ENCODE measurements at regions not wholly inside any gene's neighbourhood (a gene's known extent, or its start where the extent isn't known, plus 50 kb on each side); places are given as distances from the start of the nearest gene placed in this dataset.

GRCh38 chr1:106456832-106457231, 599.6 kb upstream of the PRMT6 start:
- Histone ChIP-seq H3K9ac (ENCODE audit: low read length) (no peak overlapping the region), H3K9me3 (ENCODE audit: low read length) (no peaks in the 10 kb centered on the region), H3K36me3 (ENCODE audit: insufficient read depth, low read length) (no peaks in the 10 kb centered on the region), H3K27ac (ENCODE audit: low read depth, low read length) (no peak overlapping the region), H3K4me1 (ENCODE audit: insufficient read depth, low read length) (no peaks in the 10 kb centered on the region), H3K4me3 (ENCODE audit: low read depth in 1 of 2, low read length in 2 of 2) (no peak overlapping the region), H3K27me3 (ENCODE audit: control insufficient read depth in 1 of 2, insufficient read depth in 2 of 2, low read length in 2 of 2) (no peaks in the 10 kb centered on the region)

- Histone ChIP-seq H3K9me3 (ENCODE audit: low read length) (no peaks in the 10 kb centered on the region), H3K4me1 (ENCODE audit: insufficient read depth, low read length) (no peaks in the 10 kb centered on the region), H3K9ac (ENCODE audit: low read length) (no peak overlapping the region), H3K27me3 (ENCODE audit: control insufficient read depth in 1 of 2, insufficient read depth in 2 of 2, low read length in 2 of 2) (no peaks in the 10 kb centered on the region), H3K36me3 (ENCODE audit: insufficient read depth, low read length) (no peaks in the 10 kb centered on the region), H3K27ac (ENCODE audit: low read depth, low read length) (no peak overlapping the region), H3K4me3 (ENCODE audit: low read depth in 1 of 2, low read length in 2 of 2) (no peak overlapping the region)
Observed at GRCh38 chr1:106457368-106457767, 599.1 kb upstream of the PRMT6 start.

GRCh38 chr1:106458866-106459265, 597.6 kb upstream of the PRMT6 start:
- Histone ChIP-seq H3K4me1 (ENCODE audit: insufficient read depth, low read length) (no peaks in the 10 kb centered on the region), H3K9ac (ENCODE audit: low read length) (no peak overlapping the region), H3K27ac (ENCODE audit: low read depth, low read length) (no peak overlapping the region), H3K9me3 (ENCODE audit: low read length) (no peaks in the 10 kb centered on the region), H3K36me3 (ENCODE audit: insufficient read depth, low read length) (no peaks in the 10 kb centered on the region), H3K4me3 (ENCODE audit: low read depth in 1 of 2, low read length in 2 of 2) (no peak overlapping the region), H3K27me3 (ENCODE audit: control insufficient read depth in 1 of 2, insufficient read depth in 2 of 2, low read length in 2 of 2) (no peaks in the 10 kb centered on the region)

- H3K9me3 ChIP-seq (ENCODE audit: low read length), result no peaks in the 10 kb centered on the region
- no peak overlapping the region for H3K27ac ChIP-seq (ENCODE audit: low read depth, low read length)
- H3K4me3 ChIP-seq (ENCODE audit: low read depth in 1 of 2, low read length in 2 of 2), result no peak overlapping the region
- no peaks in the 10 kb centered on the region for H3K4me1 ChIP-seq (ENCODE audit: insufficient read depth, low read length)
- no peaks in the 10 kb centered on the region for H3K36me3 ChIP-seq (ENCODE audit: insufficient read depth, low read length)
- no peak overlapping the region for H3K9ac ChIP-seq (ENCODE audit: low read length)
- no peaks in the 10 kb centered on the region for H3K27me3 ChIP-seq (ENCODE audit: control insufficient read depth in 1 of 2, insufficient read depth in 2 of 2, low read length in 2 of 2)
Observed at GRCh38 chr1:106459418-106459817, 597.1 kb upstream of the PRMT6 start.

GRCh38 chr1:106465666-106466065, 590.8 kb upstream of the PRMT6 start:
- Histone ChIP-seq H3K27me3 (ENCODE audit: control insufficient read depth in 1 of 2, insufficient read depth in 2 of 2, low read length in 2 of 2) (no peaks in the 10 kb centered on the region), H3K27ac (ENCODE audit: low read depth, low read length) (no peak overlapping the region), H3K4me3 (ENCODE audit: low read depth in 1 of 2, low read length in 2 of 2) (no peak overlapping the region), H3K9ac (ENCODE audit: low read length) (no peak overlapping the region), H3K36me3 (ENCODE audit: insufficient read depth, low read length) (no peaks in the 10 kb centered on the region), H3K9me3 (ENCODE audit: low read length) (no peaks in the 10 kb centered on the region), H3K4me1 (ENCODE audit: insufficient read depth, low read length) (no peaks in the 10 kb centered on the region)

- no peaks in the 10 kb centered on the region for H3K9me3 ChIP-seq (ENCODE audit: low read length)
- H3K27ac ChIP-seq (ENCODE audit: low read depth, low read length), result no peak overlapping the region
- H3K4me1 ChIP-seq (ENCODE audit: insufficient read depth, low read length), result no peaks in the 10 kb centered on the region
- no peaks in the 10 kb centered on the region for H3K36me3 ChIP-seq (ENCODE audit: insufficient read depth, low read length)
- no peak overlapping the region for H3K9ac ChIP-seq (ENCODE audit: low read length)
- no peaks in the 10 kb centered on the region for H3K27me3 ChIP-seq (ENCODE audit: control insufficient read depth in 1 of 2, insufficient read depth in 2 of 2, low read length in 2 of 2)
- no peak overlapping the region for H3K4me3 ChIP-seq (ENCODE audit: low read depth in 1 of 2, low read length in 2 of 2)
Observed at GRCh38 chr1:106480629-106481028, 575.8 kb upstream of the PRMT6 start.

GRCh38 chr1:106492880-106493279, 563.6 kb upstream of the PRMT6 start:
- Histone ChIP-seq H3K9me3 (ENCODE audit: low read length) (no peaks in the 10 kb centered on the region), H3K36me3 (ENCODE audit: insufficient read depth, low read length) (no peaks in the 10 kb centered on the region), H3K4me3 (ENCODE audit: low read depth in 1 of 2, low read length in 2 of 2) (no peak overlapping the region), H3K9ac (ENCODE audit: low read length) (no peak overlapping the region), H3K27me3 (ENCODE audit: control insufficient read depth in 1 of 2, insufficient read depth in 2 of 2, low read length in 2 of 2) (no peaks in the 10 kb centered on the region), H3K27ac (ENCODE audit: low read depth, low read length) (no peak overlapping the region), H3K4me1 (ENCODE audit: insufficient read depth, low read length) (no peaks in the 10 kb centered on the region)

- Histone ChIP-seq H3K27ac (ENCODE audit: low read depth, low read length) (no peak overlapping the region), H3K4me1 (ENCODE audit: insufficient read depth, low read length) (no peaks in the 10 kb centered on the region), H3K9me3 (ENCODE audit: low read length) (no peaks in the 10 kb centered on the region), H3K4me3 (ENCODE audit: low read depth in 1 of 2, low read length in 2 of 2) (no peak overlapping the region), H3K9ac (ENCODE audit: low read length) (no peak overlapping the region), H3K36me3 (ENCODE audit: insufficient read depth, low read length) (no peaks in the 10 kb centered on the region), H3K27me3 (ENCODE audit: control insufficient read depth in 1 of 2, insufficient read depth in 2 of 2, low read length in 2 of 2) (no peaks in the 10 kb centered on the region)
Observed at GRCh38 chr1:106494646-106495045, 561.8 kb upstream of the PRMT6 start.

GRCh38 chr1:106498238-106498637, 558.2 kb upstream of the PRMT6 start:
- Histone ChIP-seq H3K4me1 (ENCODE audit: insufficient read depth, low read length) (no peaks in the 10 kb centered on the region), H3K9me3 (ENCODE audit: low read length) (no peaks in the 10 kb centered on the region), H3K27ac (ENCODE audit: low read depth, low read length) (no peak overlapping the region), H3K36me3 (ENCODE audit: insufficient read depth, low read length) (no peaks in the 10 kb centered on the region), H3K4me3 (ENCODE audit: low read depth in 1 of 2, low read length in 2 of 2) (no peak overlapping the region), H3K9ac (ENCODE audit: low read length) (no peak overlapping the region), H3K27me3 (ENCODE audit: control insufficient read depth in 1 of 2, insufficient read depth in 2 of 2, low read length in 2 of 2) (no peaks in the 10 kb centered on the region)

- no peaks in the 10 kb centered on the region for H3K27me3 ChIP-seq (ENCODE audit: control insufficient read depth in 1 of 2, insufficient read depth in 2 of 2, low read length in 2 of 2)
- no peak overlapping the region for H3K4me3 ChIP-seq (ENCODE audit: low read depth in 1 of 2, low read length in 2 of 2)
- H3K27ac ChIP-seq (ENCODE audit: low read depth, low read length), result no peak overlapping the region
- no peaks in the 10 kb centered on the region for H3K4me1 ChIP-seq (ENCODE audit: insufficient read depth, low read length)
- H3K36me3 ChIP-seq (ENCODE audit: insufficient read depth, low read length), result no peaks in the 10 kb centered on the region
- no peaks in the 10 kb centered on the region for H3K9me3 ChIP-seq (ENCODE audit: low read length)
- no peak overlapping the region for H3K9ac ChIP-seq (ENCODE audit: low read length)
Observed at GRCh38 chr1:106502659-106503058, 553.8 kb upstream of the PRMT6 start.

- Histone ChIP-seq H3K27ac (ENCODE audit: low read depth, low read length) (no peak overlapping the region), H3K27me3 (ENCODE audit: control insufficient read depth in 1 of 2, insufficient read depth in 2 of 2, low read length in 2 of 2) (no peaks in the 10 kb centered on the region), H3K36me3 (ENCODE audit: insufficient read depth, low read length) (no peaks in the 10 kb centered on the region), H3K4me1 (ENCODE audit: insufficient read depth, low read length) (no peaks in the 10 kb centered on the region), H3K4me3 (ENCODE audit: low read depth in 1 of 2, low read length in 2 of 2) (no peak overlapping the region), H3K9ac (ENCODE audit: low read length) (no peak overlapping the region), H3K9me3 (ENCODE audit: low read length) (no peaks in the 10 kb centered on the region)
Observed at GRCh38 chr1:106515375-106515774, 541.1 kb upstream of the PRMT6 start.

- H3K4me3 ChIP-seq (ENCODE audit: low read depth in 1 of 2, low read length in 2 of 2), result no peak overlapping the region
- H3K9ac ChIP-seq (ENCODE audit: low read length), result no peak overlapping the region
- no peaks in the 10 kb centered on the region for H3K9me3 ChIP-seq (ENCODE audit: low read length)
- no peak overlapping the region for H3K27ac ChIP-seq (ENCODE audit: low read depth, low read length)
- no peaks in the 10 kb centered on the region for H3K36me3 ChIP-seq (ENCODE audit: insufficient read depth, low read length)
- H3K27me3 ChIP-seq (ENCODE audit: control insufficient read depth in 1 of 2, insufficient read depth in 2 of 2, low read length in 2 of 2), result no peaks in the 10 kb centered on the region
- no peaks in the 10 kb centered on the region for H3K4me1 ChIP-seq (ENCODE audit: insufficient read depth, low read length)
Observed at GRCh38 chr1:106517224-106517623, 539.2 kb upstream of the PRMT6 start.

Measured in muscle layer of colon (tissue), 2 donors.